HG03565 (cell line): ENCODE measurements at regions not wholly inside any gene's neighbourhood (a gene's known extent, or its start where the extent isn't known, plus 50 kb on each side); places are given as distances from the start of the nearest gene placed in this dataset.

ENCODE experiments used
- ATAC-seq: cut with Tn5 transposase; IDR thresholded peaks from one replicate; pipeline ENCODE4 v1.9.1; 2021; ENCODE audit warnings: mild to moderate bottlenecking, moderate library complexity; ENCODE audit not compliant: unreplicated experiment

DNA sequence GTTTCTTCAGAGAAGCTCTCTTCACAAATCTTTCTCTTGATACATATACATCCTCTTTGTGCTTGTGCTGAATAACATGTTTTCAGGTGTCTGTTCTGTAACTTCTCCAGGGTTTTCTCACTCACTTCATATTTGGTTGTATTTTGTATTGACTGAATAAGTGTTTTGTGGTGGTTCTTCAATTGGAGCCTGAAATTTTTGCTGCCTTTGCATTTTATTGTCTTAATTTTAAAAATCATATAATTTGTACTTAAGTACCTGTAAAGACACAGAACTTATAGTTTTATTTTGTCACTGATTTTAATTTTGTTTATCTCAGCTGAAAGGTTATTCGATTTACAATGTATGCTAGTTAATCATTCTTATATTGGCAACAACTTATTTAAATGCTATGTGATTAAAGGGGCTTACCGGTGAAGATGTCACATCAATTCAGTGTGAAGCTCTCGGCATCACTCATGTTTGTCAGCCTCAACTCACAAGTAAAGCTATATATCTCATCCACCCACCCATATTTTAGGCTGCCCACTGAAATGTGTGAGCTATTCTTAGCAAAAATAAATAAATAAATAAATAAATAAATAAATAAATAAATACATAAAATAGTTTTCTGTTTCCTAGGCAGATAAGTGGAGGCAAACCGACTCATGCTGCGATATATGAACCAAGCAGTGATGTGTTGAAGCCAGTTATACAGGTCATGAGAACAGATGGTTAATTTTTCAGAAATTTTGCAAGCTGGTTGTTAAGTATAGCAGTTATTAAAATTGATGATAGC is 76.4 kb upstream of the FSTL5 start:
- no peak for ATAC-seq

- ATAC-seq: no peak
Observed at GRCh38 chr4:162237676-162238075, 73.9 kb upstream of the FSTL5 start.

DNA sequence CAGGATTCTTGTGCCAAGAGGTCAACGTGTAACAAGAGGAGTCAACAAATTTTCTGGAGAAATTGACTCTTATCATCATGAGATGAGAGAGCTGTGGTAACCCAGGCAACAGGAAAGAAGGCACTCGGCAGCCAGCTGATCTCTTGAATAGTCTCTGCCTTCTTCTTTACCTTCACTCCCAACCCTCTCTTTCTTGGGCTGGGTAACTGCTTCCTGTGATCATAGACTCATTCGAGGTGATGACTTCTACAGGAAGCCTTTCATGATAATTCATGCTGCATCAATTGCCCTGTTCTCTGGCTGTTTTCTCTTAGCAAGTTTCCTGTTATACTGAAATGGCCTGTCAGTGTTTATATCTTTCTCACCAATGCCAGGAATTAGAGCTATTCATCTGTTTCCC is 70.8 kb upstream of the FSTL5 start:
- ATAC-seq: no peak

- ATAC-seq: no peak
Observed at GRCh38 chr4:162232349-162232748, 68.5 kb upstream of the FSTL5 start.

- no peak for ATAC-seq
Observed at GRCh38 chr4:162229670-162230069, 65.9 kb upstream of the FSTL5 start.

GRCh38 chr4:162221148-162221547 is 57.3 kb upstream of the FSTL5 start:
- no peak for ATAC-seq
